ENCODE measurements at regions not wholly inside any gene's neighbourhood (a gene's known extent, or its start where the extent isn't known, plus 50 kb on each side); places are given as distances from the start of the nearest gene placed in this dataset.

DNA sequence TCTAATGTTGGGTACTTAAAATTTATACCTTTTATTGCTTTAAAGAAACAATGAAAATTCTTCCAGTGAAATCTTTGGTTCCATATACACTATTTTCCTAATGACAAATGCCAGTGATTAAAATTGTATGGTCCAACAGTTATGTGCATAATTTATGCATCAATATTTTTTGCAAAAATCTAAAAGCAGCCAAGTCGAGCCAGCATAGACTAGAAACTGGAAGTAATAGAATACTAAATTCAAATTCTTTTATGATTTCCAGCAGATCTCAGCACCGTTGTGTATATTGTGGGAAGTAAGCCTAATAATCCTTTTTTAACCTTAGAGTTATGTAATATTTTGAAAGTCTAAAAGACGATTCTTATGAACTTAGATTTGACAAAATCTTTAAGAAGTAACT lies 652.0 kb upstream of the GOLIM4 start:
- H3K27me3 ChIP-seq (ENCODE audit: control insufficient read depth in 1 of 2, insufficient read depth in 2 of 2, low read length in 2 of 2), result no peaks in the 10 kb centered on the region
- no peak overlapping the region for H3K9ac ChIP-seq (ENCODE audit: insufficient read depth, low read depth, low read length)
- no peaks in the 10 kb centered on the region for H3K4me1 ChIP-seq (ENCODE audit: insufficient read depth, low read length)
- H3K27ac ChIP-seq (ENCODE audit: extremely low read length, insufficient read depth, low read length), result no peak overlapping the region
- intact Hi-C loops (cut with micrococcal nuclease; ENCODE audit: unreplicated experiment), result no loop called here
- H3K4me3 ChIP-seq (replicated peaks in 1 of 3; ENCODE audit: insufficient read depth in 1 of 3, low read depth in 2 of 3, low read length in 3 of 3), result no peak overlapping the region
- FAIRE-seq, result no peak
- no TSS peak for BruUV-seq (replicated peaks)
- no peaks in the 10 kb centered on the region for H3K36me3 ChIP-seq (replicated peaks in 1 of 2; ENCODE audit: control insufficient read depth in 1 of 2, insufficient read depth in 2 of 2, low read length in 2 of 2)
- 6% methylated on average over 3 of the region's 3 CpGs for WGBS (ENCODE audit: low lambda C conversion rate)
- CTCF ChIA-PET (ENCODE audit: low intra/inter-chr PET ratio, low total read pairs), result no interaction called here
- ATAC-seq, result no peak
- H3K4me2 ChIP-seq (ENCODE audit: low read depth, low read length), result no peak overlapping the region
- no peaks in the 10 kb centered on the region for H3K79me2 ChIP-seq (ENCODE audit: insufficient read depth, low read length)
- no peak for DNase-seq (ENCODE audit: low spot score)
- H4K20me1 ChIP-seq (ENCODE audit: insufficient read depth, low read length), result no peaks in the 10 kb centered on the region
- no peaks in the 10 kb centered on the region for H3K9me3 ChIP-seq (ENCODE audit: low read length)
- H2AFZ ChIP-seq (ENCODE audit: low read length), result no peak overlapping the region
- TF ChIP-seq ZNF878 (CRISPR knock-in tag; IDR thresholded peaks at IDR 0.05) (no peak), ZNF572 (CRISPR knock-in tag; IDR thresholded peaks at IDR 0.05) (no peak), ZNF670 (CRISPR knock-in tag; IDR thresholded peaks at IDR 0.05; ENCODE audit: borderline replicate concordance) (no peak), MTA3 (CRISPR knock-in tag; IDR thresholded peaks at IDR 0.05) (no peak), NRL (CRISPR knock-in tag; IDR thresholded peaks at IDR 0.05; ENCODE audit: borderline replicate concordance) (no peak), YEATS4 (CRISPR knock-in tag; IDR thresholded peaks at IDR 0.05; ENCODE audit: borderline replicate concordance) (no peak), ZNF788 (CRISPR knock-in tag; IDR thresholded peaks at IDR 0.05; ENCODE audit: borderline replicate concordance) (no peak), ZBTB1 (CRISPR knock-in tag; IDR thresholded peaks at IDR 0.05; ENCODE audit: borderline replicate concordance) (no peak)
- in situ Hi-C loops (cut with HindIII; ENCODE audit: extremely low pct_ligation_motif_present, low pct_unique_long_range_greater_than_20kb), result no loop called here
- POLR2A ChIA-PET, result no interaction called here

DNA sequence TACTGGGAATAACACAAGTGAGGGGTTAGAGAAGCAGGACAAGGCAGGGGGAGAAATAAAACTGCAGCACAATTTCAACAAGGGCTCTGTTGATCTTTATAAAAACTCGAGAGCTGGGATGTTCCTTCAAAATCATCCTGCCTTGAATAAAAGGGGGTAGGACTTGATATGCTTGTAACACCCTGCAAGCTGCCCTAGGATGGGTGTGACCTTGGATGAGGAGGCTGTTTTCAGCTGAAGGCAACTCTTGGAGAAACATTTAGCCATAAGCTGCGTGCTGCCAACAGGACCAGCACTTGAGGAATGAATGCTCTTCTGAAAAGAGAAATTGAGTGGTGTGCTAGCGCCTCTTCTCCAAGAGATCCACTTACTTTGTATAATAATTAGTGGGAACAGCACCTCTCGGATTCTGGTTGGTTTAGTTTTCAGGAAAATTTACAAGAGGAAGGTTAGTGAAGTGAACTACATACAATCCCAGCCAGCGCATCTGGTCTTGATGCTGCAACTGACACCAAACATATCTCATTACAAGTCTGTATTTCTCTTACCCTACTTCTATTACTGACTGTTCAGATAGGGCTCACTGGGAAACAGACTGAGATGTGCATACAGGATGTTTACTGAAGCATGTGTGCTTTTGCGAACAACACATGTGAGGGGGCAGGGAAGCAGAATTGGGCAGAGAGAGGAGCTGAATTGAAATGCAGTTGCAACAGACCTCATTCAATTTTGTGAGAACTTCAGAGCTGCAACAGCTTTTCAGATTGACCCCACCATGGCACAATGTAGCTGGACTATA lies 643.0 kb upstream of the GOLIM4 start:
- no peak overlapping the region for H3K9ac ChIP-seq (ENCODE audit: insufficient read depth, low read depth, low read length)
- FAIRE-seq, result no peak
- no peaks in the 10 kb centered on the region for H3K79me2 ChIP-seq (ENCODE audit: insufficient read depth, low read length)
- no peaks in the 10 kb centered on the region for H3K9me3 ChIP-seq (ENCODE audit: low read length)
- intact Hi-C loops (cut with micrococcal nuclease; ENCODE audit: unreplicated experiment) (no loop called here), in situ Hi-C loops (cut with HindIII; ENCODE audit: extremely low pct_ligation_motif_present, low pct_unique_long_range_greater_than_20kb) (no loop called here)
- H3K4me1 ChIP-seq (ENCODE audit: insufficient read depth, low read length), result no peaks in the 10 kb centered on the region
- CTCF ChIA-PET (ENCODE audit: low intra/inter-chr PET ratio, low total read pairs), result no interaction called here
- H3K4me2 ChIP-seq (ENCODE audit: low read depth, low read length), result no peak overlapping the region
- H4K20me1 ChIP-seq (ENCODE audit: insufficient read depth, low read length), result no peaks in the 10 kb centered on the region
- no peak for ATAC-seq
- no peak for TF ChIP-seq ZNF460 (CRISPR knock-in tag; IDR thresholded peaks at IDR 0.05; ENCODE audit: borderline replicate concordance)
- TF ChIP-seq, protein P1, sequence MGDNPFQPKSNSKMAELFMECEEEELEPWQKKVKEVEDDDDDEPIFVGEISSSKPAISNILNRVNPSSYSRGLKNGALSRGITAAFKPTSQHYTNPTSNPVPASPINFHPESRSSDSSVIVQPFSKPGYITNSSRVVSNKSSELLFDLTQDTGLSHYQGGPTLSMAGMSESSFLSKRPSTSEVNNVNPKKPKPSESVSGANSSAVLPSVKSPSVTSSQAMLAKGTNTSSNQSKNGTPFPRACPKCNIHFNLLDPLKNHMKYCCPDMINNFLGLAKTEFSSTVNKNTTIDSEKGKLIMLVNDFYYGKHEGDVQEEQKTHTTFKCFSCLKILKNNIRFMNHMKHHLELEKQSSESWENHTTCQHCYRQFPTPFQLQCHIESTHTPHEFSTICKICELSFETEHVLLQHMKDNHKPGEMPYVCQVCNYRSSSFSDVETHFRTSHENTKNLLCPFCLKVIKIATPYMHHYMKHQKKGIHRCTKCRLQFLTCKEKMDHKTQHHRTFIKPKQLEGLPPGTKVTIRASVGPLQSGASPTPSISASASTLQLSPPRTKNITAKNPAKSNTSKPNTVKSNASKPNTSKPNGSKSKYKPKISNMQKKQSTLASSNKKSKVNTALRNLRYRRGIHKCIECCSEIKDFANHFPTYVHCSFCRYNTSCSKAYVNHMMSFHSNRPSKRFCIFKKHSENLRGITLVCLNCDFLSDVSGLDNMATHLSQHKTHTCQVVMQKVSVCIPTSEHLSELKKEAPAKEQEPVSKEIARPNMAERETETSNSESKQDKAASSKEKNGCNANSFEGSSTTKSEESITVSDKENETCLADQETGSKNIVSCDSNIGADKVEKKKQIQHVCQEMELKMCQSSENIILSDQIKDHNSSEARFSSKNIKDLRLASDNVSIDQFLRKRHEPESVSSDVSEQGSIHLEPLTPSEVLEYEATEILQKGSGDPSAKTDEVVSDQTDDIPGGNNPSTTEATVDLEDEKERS (CRISPR knock-in tag; IDR thresholded peaks at IDR 0.05), result no peak
- TF ChIP-seq, protein P2, sequence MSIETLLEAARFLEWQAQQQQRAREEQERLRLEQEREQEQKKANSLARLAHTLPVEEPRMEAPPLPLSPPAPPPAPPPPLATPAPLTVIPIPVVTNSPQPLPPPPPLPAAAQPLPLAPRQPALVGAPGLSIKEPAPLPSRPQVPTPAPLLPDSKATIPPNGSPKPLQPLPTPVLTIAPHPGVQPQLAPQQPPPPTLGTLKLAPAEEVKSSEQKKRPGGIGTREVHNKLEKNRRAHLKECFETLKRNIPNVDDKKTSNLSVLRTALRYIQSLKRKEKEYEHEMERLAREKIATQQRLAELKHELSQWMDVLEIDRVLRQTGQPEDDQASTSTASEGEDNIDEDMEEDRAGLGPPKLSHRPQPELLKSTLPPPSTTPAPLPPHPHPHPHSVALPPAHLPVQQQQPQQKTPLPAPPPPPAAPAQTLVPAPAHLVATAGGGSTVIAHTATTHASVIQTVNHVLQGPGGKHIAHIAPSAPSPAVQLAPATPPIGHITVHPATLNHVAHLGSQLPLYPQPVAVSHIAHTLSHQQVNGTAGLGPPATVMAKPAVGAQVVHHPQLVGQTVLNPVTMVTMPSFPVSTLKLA (IDR thresholded peaks at IDR 0.05), result peak; percentile 67
- no peak overlapping the region for H2AFZ ChIP-seq (ENCODE audit: low read length)
- no TSS peak for BruUV-seq (replicated peaks)
- H3K4me3 ChIP-seq (replicated peaks in 1 of 3; ENCODE audit: insufficient read depth in 1 of 3, low read depth in 2 of 3, low read length in 3 of 3), result no peak overlapping the region
- no peaks in the 10 kb centered on the region for H3K36me3 ChIP-seq (replicated peaks in 1 of 2; ENCODE audit: control insufficient read depth in 1 of 2, insufficient read depth in 2 of 2, low read length in 2 of 2)
- H3K27me3 ChIP-seq (ENCODE audit: control insufficient read depth in 1 of 2, insufficient read depth in 2 of 2, low read length in 2 of 2), result no peaks in the 10 kb centered on the region
- no peak for DNase-seq (ENCODE audit: low spot score)
- H3K27ac ChIP-seq (ENCODE audit: extremely low read length, insufficient read depth, low read length), result no peak overlapping the region
- 15% methylated on average over 6 of the region's 6 CpGs for WGBS (ENCODE audit: low lambda C conversion rate)
- POLR2A ChIA-PET, result no interaction called here
